Left lobe of liver (tissue), 2 donors: ENCODE measurements at regions not wholly inside any gene's neighbourhood (a gene's known extent, or its start where the extent isn't known, plus 50 kb on each side); places are given as distances from the start of the nearest gene placed in this dataset.
A peak's percentile ranks its signal among the peaks of the same experiment; 100 is the strongest.
"Not testable (repeated sequence)": the region's sequence is repeated elsewhere in the genome, so short reads cannot be mapped to it uniquely, and the experiment has no call there.

ENCODE experiments used
- ATAC-seq: fragments of 200-7000 bp; cut with Tn5 transposase; one replicate; pipeline ENCODE4 v1.9.1; 2020; ENCODE audit warnings: mild to moderate bottlenecking, moderate library complexity
- DNase-seq: peaks from one replicate; pipeline ENCODE4 v3.0.0-alpha.2; 2020; ENCODE audit warnings: low spot score
- donor health status: DM: no; HTN: no; CAD: no; lungs with moderate emphysema.
- donor health status: DM: no; HTN: yes; CAD: no.

GRCh38 chr10:53357587-53357986 lies 585.0 kb upstream of the MBL2 start:
- ATAC-seq (no peak), DNase-seq (no peak)

- no peak for ATAC-seq
Measured at GRCh38 chr10:53356616-53357349, 584.2 kb upstream of the MBL2 start.

GRCh38 chr10:53342531-53342930 lies 569.9 kb upstream of the MBL2 start:
- not testable (repeated sequence) for DNase-seq

More at GRCh38 chr10:53356616-53357349, 584.2 kb upstream of the MBL2 start:
- no peak for DNase-seq

GRCh38 chr10:53338199-53338598 lies 565.6 kb upstream of the MBL2 start:
- not testable (repeated sequence) for ATAC-seq

More at GRCh38 chr10:53342531-53342930, 569.9 kb upstream of the MBL2 start:
- ATAC-seq, result not testable (repeated sequence)

GRCh38 chr10:53335803-53336422 lies 563.3 kb upstream of the MBL2 start:
- not testable (repeated sequence) for DNase-seq, ATAC-seq

More at GRCh38 chr10:53338199-53338598, 565.6 kb upstream of the MBL2 start:
- not testable (repeated sequence) for DNase-seq

- DNase-seq, result no peak
Measured at GRCh38 chr10:53331460-53331859, 558.9 kb upstream of the MBL2 start.

GRCh38 chr10:53326401-53327305 lies 554.1 kb upstream of the MBL2 start:
- DNase-seq, ATAC-seq: not testable (repeated sequence)

More at GRCh38 chr10:53331460-53331859, 558.9 kb upstream of the MBL2 start:
- ATAC-seq, result no peak

GRCh38 chr10:53325066-53325465 lies 552.5 kb upstream of the MBL2 start:
- DNase-seq (no peak), ATAC-seq (no peak)

- ATAC-seq (peak; percentile 74), DNase-seq (no peak)
Measured at GRCh38 chr10:53315709-53316108, 543.1 kb upstream of the MBL2 start.

- no peak for DNase-seq
- no peak for ATAC-seq
Measured at GRCh38 chr10:53314876-53315275, 542.3 kb upstream of the MBL2 start.

GRCh38 chr10:53298443-53298842 lies 525.9 kb upstream of the MBL2 start:
- no peak for ATAC-seq

GRCh38 chr10:53284615-53285182 lies 512.1 kb upstream of the MBL2 start:
- ATAC-seq, result no peak
- DNase-seq, result no peak

More at GRCh38 chr10:53298443-53298842, 525.9 kb upstream of the MBL2 start:
- no peak for DNase-seq

GRCh38 chr10:53276797-53277196 lies 504.2 kb upstream of the MBL2 start:
- no peak for DNase-seq

GRCh38 chr10:53269482-53269881 lies 496.9 kb upstream of the MBL2 start:
- ATAC-seq, result no peak
- DNase-seq, result no peak

More at GRCh38 chr10:53276797-53277196, 504.2 kb upstream of the MBL2 start:
- ATAC-seq, result no peak

- ATAC-seq, result no peak
- no peak for DNase-seq
Measured at GRCh38 chr10:53260213-53260612, 487.6 kb upstream of the MBL2 start.

- DNase-seq, result no peak
- no peak for ATAC-seq
Measured at GRCh38 chr10:53256623-53257022, 484.0 kb upstream of the MBL2 start.

GRCh38 chr10:53255661-53256205 lies 483.1 kb upstream of the MBL2 start:
- ATAC-seq, result no peak
- no peak for DNase-seq

- DNase-seq (no peak), ATAC-seq (no peak)
Measured at GRCh38 chr10:53253221-53253620, 480.6 kb upstream of the MBL2 start.

- DNase-seq (no peak), ATAC-seq (no peak)
Measured at GRCh38 chr10:53239873-53240272, 467.3 kb upstream of the MBL2 start.

GRCh38 chr10:53236941-53237340 lies 464.4 kb upstream of the MBL2 start:
- DNase-seq (no peak), ATAC-seq (no peak)
